Left ventricle myocardium inferior (tissue), 1 donor: ENCODE measurements at regions not wholly inside any gene's neighbourhood (a gene's known extent, or its start where the extent isn't known, plus 50 kb on each side); places are given as distances from the start of the nearest gene placed in this dataset.

Source experiments
- DNase-seq: peaks from one replicate; pipeline ENCODE4 v3.0.0-alpha.2; 2020
- H3K27ac ChIP-seq: fragments of 200-600 bp; replicated peaks from 2 replicates; pipeline ENCODE4 v1.8.0; 2021
- H3K27me3 ChIP-seq: fragments of 200-600 bp; 2 replicates; pipeline ENCODE4 v1.8.0; 2021; ENCODE audit warnings: low read depth
- H3K36me3 ChIP-seq: fragments of 200-600 bp; 2 replicates; pipeline ENCODE4 v1.8.0; 2021
- H3K4me1 ChIP-seq: fragments of 200-600 bp; 2 replicates; pipeline ENCODE4 v1.8.0; 2021
- H3K4me3 ChIP-seq: fragments of 200-600 bp; 2 replicates; pipeline ENCODE4 v1.8.0; 2021; ENCODE audit warnings: mild to moderate bottlenecking, moderate library complexity
- H3K9me3 ChIP-seq: fragments of 200-600 bp; replicated peaks from 2 replicates; pipeline ENCODE4 v1.8.0; 2021
- CTCF ChIP-seq: fragments of 200-600 bp; IDR thresholded peaks from 2 replicates; pipeline ENCODE4 v1.8.0; 2021; ENCODE audit warnings: antibody characterized with exemption, mild to moderate bottlenecking, borderline replicate concordance
- intact Hi-C: fragments of 100-400 bp; cut with micrococcal nuclease; formaldehyde crosslinking; loops from one replicate; pipeline ENCODE4 v1.11.0; 2022
- donor health status: DM: no; HTN: yes; CAD: no; lungs with severe emphysema.

GRCh38 chr11:109609454-109610185 is 187.6 kb downstream of the C11orf87 start:
- Histone ChIP-seq H3K27ac (no peak overlapping the region), H3K4me1 (no peaks in the 10 kb centered on the region), H3K4me3 (no peak overlapping the region), H3K27me3 (no peaks in the 10 kb centered on the region), H3K9me3 (no peaks in the 10 kb centered on the region), H3K36me3 (no peaks in the 10 kb centered on the region)
- TF ChIP-seq CTCF, result no peak
- no peak for DNase-seq
- intact Hi-C loops, result no loop called here

GRCh38 chr11:109612496-109612895 is 190.5 kb downstream of the C11orf87 start:
- H3K9me3 ChIP-seq, result peaks cover 4% of the 10 kb centered on the region
- no peak for TF ChIP-seq CTCF
- H3K27ac ChIP-seq, result no peak overlapping the region
- no peak for DNase-seq
- H3K4me1 ChIP-seq, result no peaks in the 10 kb centered on the region
- H3K36me3 ChIP-seq, result no peaks in the 10 kb centered on the region
- H3K4me3 ChIP-seq, result no peak overlapping the region
- intact Hi-C loops, result no loop called here
- no peaks in the 10 kb centered on the region for H3K27me3 ChIP-seq

GRCh38 chr11:109619498-109619897 is 197.5 kb downstream of the C11orf87 start:
- no peak for DNase-seq
- Histone ChIP-seq H3K4me3 (no peak overlapping the region), H3K27ac (no peak overlapping the region), H3K4me1 (no peaks in the 10 kb centered on the region), H3K27me3 (no peaks in the 10 kb centered on the region), H3K36me3 (no peaks in the 10 kb centered on the region), H3K9me3 (peaks cover 4% of the 10 kb centered on the region)
- intact Hi-C loops, result no loop called here
- TF ChIP-seq CTCF, result no peak

- no peak for DNase-seq
- H3K4me1 ChIP-seq, result no peaks in the 10 kb centered on the region
- no peak overlapping the region for H3K27ac ChIP-seq
- H3K4me3 ChIP-seq, result no peak overlapping the region
- H3K27me3 ChIP-seq, result no peaks in the 10 kb centered on the region
- intact Hi-C loops, result no loop called here
- peaks cover 32% of the 10 kb centered on the region for H3K9me3 ChIP-seq
- no peak for TF ChIP-seq CTCF
- H3K36me3 ChIP-seq, result no peaks in the 10 kb centered on the region
Observed at GRCh38 chr11:109629734-109630133, 207.7 kb downstream of the C11orf87 start.

- no peak for DNase-seq
- intact Hi-C loops, result no loop called here
- Histone ChIP-seq H3K4me1 (peaks cover 12% of the 10 kb centered on the region), H3K4me3 (no peak overlapping the region), H3K27me3 (no peaks in the 10 kb centered on the region), H3K9me3 (no peaks in the 10 kb centered on the region), H3K27ac (no peak overlapping the region), H3K36me3 (no peaks in the 10 kb centered on the region)
- no peak for TF ChIP-seq CTCF
Observed at GRCh38 chr11:109641549-109641948, 219.6 kb downstream of the C11orf87 start.

- no peaks in the 10 kb centered on the region for H3K27me3 ChIP-seq
- DNase-seq, result peak; percentile 42
- no peaks in the 10 kb centered on the region for H3K9me3 ChIP-seq
- peaks cover 12% of the 10 kb centered on the region for H3K4me1 ChIP-seq
- no peak overlapping the region for H3K4me3 ChIP-seq
- intact Hi-C loops, result no loop called here
- no peaks in the 10 kb centered on the region for H3K36me3 ChIP-seq
- H3K27ac ChIP-seq, result no peak overlapping the region
- peak; percentile 17 for TF ChIP-seq CTCF
Observed at GRCh38 chr11:109644152-109644551, 222.2 kb downstream of the C11orf87 start.
